HL-60 (cell line): ENCODE measurements at regions not wholly inside any gene's neighbourhood (a gene's known extent, or its start where the extent isn't known, plus 50 kb on each side); places are given as distances from the start of the nearest gene placed in this dataset.

Source experiments
- REST ChIP-seq: IDR thresholded peaks from 2 replicates; pipeline ENCODE4 v1.6.1; 2012; ENCODE audit warnings: low read depth; ENCODE audit not compliant: insufficient replicate concordance
- SPI1 ChIP-seq: IDR thresholded peaks from 2 replicates; pipeline ENCODE4 v1.6.1; 2012; ENCODE audit warnings: low read depth, mild to moderate bottlenecking, borderline replicate concordance
- TF ChIP-seq, protein P1 (sequence below): IDR thresholded peaks from one replicate; pipeline ENCODE4 v1.5.1; 2011; ENCODE audit warnings: low read length, control low read depth, inconsistent platforms; ENCODE audit not compliant: insufficient read depth

DNA sequence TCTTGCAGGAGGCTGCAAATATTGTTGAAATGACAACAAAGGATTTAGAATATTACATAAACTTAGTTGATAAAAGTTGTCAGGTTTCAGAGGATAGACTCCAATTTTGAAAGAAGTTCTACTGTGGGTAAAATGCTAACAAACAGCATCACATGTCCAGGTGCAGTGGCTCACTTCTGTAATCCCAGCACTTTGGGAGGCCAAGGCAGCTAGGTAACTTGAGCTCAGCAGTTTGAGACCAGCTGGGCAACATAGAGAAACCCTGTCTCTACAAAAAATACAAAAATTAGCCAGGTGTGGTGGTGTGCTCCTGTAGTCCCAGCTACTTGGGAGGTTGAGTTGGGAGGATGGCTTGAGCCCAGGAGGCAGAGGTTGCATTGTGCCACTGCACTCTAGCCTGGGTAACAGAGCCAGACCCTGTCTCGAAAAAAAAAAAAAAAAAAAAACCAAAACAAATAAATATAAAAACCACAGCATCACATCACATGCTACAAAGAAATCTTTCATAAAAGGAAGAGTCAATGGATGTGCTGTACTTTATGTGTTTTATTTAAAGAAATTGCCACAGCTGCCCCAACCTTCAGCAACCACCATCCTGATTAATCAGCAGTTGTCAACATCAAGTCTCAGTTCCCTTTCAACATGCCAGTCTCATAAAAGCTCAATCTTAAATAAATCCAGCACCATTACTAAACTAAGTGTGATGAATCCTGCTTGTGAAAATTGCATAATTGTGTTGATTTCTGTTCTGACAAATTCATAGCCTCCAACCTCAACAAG is 83.2 kb upstream of the MBL2 start:
- TF ChIP-seq REST (no peak), SPI1 (no peak)
- TF ChIP-seq, protein P1, sequence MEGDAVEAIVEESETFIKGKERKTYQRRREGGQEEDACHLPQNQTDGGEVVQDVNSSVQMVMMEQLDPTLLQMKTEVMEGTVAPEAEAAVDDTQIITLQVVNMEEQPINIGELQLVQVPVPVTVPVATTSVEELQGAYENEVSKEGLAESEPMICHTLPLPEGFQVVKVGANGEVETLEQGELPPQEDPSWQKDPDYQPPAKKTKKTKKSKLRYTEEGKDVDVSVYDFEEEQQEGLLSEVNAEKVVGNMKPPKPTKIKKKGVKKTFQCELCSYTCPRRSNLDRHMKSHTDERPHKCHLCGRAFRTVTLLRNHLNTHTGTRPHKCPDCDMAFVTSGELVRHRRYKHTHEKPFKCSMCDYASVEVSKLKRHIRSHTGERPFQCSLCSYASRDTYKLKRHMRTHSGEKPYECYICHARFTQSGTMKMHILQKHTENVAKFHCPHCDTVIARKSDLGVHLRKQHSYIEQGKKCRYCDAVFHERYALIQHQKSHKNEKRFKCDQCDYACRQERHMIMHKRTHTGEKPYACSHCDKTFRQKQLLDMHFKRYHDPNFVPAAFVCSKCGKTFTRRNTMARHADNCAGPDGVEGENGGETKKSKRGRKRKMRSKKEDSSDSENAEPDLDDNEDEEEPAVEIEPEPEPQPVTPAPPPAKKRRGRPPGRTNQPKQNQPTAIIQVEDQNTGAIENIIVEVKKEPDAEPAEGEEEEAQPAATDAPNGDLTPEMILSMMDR = no peak
